Fibroblast of the conjunctiva (primary cell): ENCODE measurements at regions not wholly inside any gene's neighbourhood (a gene's known extent, or its start where the extent isn't known, plus 50 kb on each side); places are given as distances from the start of the nearest gene placed in this dataset.
A peak's percentile ranks its signal among the peaks of the same experiment; 100 is the strongest.
"Not testable (repeated sequence)": the region's sequence is repeated elsewhere in the genome, so short reads cannot be mapped to it uniquely, and the experiment has no call there.

Source experiments
- DNase-seq: peaks from one replicate; pipeline ENCODE4 v3.0.0-alpha.2; 2010; ENCODE audit warnings: low read depth

DNA sequence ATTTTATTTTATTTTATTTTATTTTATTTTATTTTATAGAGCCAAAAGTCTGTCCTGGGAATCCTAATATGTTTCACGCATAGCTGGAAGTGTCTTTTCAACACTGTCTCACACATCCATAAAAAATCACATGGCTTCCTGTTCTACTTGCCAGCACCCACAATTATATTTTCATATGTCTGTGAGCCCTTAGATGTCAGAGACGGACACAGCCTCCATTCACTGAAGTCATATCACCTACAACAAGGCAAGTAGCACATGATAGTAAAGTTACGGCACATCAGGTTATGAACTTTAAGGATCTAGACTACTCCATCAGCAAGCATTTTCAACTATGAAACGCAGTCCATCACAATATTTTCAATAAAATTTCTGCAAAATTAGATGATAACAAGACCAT lies 168.4 kb downstream of the ZIC4 start:
- no peak for DNase-seq

DNA sequence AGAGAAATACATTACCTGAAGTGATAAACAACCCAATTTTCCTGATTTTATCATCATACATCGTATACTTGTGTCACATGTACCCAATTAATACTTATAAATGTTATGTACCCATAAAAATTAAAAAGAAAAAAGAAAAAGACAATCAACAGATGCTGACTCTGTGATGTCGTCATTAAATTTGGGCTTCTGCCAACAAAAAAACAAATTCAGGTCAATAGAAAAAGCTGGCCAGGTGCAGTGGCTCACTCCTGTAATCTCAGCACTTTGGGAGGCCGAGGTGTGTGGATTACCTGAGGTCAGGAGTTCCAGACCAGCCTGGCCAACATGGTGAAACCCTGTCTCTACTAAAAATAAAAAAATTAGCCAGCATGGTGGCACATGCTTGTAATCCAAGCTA lies 174.4 kb downstream of the ZIC4 start:
- not testable (repeated sequence) for DNase-seq

DNA sequence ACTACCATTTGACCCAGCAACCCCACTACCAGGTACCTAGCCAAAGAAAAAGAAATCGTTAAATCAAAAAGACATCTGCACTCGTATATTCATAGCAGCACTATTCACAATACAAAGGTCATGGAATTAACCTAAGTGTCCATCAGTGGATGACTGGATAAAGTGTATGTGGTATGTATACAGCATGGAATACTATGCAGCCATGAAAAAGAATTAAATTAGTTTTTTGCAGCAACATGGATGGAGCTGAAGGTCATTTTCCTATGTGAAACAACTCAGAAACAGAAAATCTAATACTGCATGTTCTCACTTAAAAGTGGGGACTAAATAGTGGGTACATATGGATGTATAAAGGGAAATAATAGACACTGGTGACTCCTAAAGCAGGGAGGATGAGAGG lies 175.2 kb downstream of the ZIC4 start:
- DNase-seq, result no peak

DNA sequence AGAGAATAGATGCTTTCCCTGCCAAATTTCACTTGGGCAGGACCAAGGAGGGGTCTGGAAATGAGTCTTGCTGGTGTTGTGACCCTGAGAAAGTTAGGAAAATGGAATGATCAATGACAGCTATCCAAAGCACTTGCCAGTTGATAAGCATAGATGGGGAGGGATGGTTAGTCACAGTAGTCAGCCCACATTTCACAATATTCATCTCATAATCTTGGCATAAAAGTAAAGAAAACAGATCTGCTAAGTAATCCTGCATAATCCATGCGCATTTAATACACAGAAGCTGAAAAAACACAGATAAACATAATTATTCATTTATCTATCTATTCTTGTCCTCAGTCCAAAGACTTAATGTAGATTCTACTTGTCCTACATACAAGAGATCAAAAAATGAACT lies 184.1 kb downstream of the ZIC4 start:
- no peak for DNase-seq

DNA sequence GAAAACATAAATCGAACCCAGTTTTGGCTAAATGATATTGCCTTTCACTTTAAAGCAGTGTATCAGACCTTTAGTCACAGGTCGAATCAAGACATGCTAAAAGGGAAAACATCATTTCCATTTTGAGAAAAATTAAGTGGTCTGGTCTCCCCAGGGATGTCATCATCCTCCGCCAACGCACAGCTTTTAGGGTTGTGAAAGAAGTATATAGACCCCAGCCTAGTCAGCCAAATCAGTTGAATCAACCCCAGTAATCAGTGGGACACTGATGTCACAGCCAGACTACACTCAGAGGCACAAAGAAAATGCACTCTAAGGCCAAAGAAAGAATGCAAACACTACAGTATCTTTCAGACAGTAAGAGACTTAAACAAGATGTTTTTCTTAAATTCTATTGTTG lies 187.4 kb downstream of the ZIC4 start:
- no peak for DNase-seq

DNA sequence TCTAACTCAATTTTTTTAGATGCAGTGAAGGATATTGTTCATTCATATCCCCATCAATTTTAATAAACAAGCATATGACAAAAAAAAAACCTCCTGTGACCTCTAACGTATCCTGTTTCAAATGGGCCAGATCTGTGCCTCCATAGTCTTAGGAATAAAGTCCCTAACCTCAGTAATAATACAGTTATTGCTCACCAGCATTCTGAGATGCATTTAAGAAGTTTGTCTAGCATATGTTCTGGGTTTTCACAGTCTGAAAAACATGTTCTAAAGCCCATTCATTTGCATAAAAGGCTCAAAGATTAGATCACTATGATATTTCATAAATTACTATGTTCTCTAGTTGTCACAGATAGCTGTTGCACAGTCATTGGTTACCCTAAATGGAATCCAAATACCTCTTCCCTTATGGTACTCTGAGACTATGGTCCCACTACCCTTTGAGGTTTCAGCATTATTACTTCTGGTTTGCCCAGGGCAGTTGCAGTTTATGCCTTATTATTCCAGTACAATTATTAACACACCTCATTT lies 190.1 kb downstream of the ZIC4 start:
- DNase-seq, result no peak

DNA sequence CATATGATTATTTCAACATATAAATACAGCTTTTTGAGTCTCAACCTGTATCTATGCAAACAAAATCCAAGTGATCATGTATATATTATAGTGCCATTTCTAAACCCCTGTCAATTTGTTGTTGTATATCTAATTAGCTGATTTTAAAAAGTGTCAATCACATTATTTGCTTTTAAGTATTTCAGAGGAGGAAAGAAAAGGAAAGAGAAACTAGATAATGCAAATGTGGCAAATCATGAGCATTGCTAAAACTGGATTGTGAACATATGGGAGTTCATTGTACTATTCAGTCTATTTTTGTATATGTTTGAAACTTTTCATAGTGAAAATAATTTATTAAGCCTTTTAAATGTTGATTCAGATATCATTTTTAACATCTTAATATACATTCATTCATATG lies 190.7 kb downstream of the ZIC4 start:
- no peak for DNase-seq

DNA sequence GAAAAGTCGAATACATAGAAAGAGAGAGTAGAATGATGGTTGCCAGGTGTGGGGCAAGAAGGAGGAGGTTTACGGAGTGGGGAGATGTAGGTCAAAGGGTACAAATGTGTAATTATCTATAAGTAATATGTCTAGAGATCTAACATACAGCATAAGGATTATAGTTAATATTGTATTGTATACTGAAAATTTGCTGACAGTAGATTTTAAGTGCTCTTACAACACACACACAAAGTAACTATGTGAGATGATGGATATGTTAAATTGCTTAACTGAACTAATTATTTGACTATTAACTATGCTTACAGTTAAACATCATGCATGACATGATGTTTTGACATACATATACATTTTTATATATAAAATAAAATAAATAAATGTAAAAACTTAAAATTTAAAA lies 192.7 kb downstream of the ZIC4 start:
- no peak for DNase-seq

DNA sequence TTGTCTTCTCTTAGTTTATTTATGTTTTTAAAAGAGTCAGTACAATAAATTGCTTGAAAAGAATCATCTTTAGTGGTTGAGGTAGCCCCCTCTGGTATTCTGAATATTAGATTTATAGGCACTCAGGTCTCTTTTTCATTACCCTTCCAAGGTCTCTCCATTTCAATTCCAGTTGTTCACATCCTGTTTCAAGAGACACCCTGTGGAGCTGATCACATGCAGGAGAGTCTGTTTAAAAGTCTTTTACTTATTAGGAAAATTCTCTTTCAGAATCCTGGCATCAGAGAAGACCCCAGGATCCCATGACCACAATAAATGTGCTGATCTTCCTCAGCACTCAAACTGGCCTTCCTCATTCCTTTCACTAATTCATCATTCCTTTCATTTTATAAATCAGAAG lies 195.7 kb downstream of the ZIC4 start:
- DNase-seq, result no peak

DNA sequence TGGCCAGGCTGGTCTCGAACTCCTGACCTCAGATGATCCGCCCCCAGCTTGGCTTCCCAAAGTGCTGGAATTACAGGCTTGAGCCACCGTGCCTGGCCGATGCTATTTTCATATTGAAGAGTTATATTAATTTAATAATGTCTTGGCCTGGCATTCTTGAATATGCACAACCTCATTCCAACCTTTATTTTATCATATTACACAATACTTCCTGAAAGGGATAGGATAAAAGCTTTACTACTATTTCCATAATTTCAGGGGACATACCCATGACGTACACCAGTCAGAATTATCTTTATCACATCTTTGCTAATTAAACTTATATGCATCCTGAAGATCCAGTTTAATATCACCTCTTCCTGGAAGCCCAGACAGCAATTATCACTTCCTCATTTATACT lies 205.3 kb downstream of the ZIC4 start:
- DNase-seq, result no peak

DNA sequence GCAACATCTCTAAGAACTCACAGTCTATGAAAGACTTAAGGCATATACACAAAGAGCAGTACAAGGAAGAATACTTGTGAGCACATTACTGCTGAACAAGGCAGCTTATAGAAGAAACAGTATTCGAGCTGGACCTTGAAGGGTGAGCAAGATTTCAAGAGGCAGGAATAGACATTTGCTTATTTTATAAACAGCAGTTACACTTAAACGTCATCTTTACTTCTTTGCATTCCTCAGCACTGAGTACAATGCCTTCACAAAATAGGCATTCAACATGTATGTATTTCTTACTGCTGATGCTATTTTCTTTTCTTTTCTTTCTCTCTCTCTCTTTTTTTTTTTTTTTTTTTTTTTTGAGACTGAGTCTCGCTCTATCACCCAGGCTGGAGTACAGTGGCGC lies 205.8 kb downstream of the ZIC4 start:
- no peak for DNase-seq

DNA sequence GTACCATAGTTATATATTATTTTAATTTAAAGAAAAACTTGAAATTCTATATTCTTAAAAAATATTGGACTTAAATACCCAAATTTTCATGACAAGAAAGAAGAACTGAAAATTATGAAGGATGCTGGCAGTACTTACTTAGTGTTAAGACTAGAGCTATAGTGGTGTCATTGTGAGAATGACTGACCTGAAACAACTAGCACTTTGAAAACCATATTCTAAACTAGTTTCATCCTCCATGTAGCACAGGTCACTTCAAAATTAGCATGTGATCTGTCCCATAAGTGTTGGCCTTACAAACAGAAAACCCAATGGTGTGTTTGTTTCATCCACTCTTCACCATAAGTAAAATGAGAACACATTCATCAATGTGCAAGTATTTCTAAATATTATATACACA lies 208.6 kb downstream of the ZIC4 start:
- DNase-seq, result no peak

DNA sequence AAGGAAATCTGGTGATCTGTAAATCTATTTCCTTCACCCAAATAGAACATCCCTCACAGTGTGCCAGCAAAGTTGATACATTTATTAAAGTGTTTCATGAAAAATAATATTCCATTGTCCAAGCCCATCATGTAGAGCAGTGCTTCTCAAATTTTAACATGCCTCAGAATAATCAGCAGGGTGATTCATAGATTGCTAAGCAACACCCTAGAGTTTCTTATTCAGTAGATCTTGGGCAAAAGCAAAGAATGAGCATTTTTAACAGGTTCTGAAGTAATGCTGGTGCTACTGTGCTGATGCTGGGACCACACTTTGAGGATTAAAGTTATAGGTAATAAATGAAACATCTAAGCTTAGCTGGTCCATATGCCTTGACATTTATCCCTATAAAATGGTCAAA lies 210.5 kb downstream of the ZIC4 start:
- DNase-seq, result no peak

DNA sequence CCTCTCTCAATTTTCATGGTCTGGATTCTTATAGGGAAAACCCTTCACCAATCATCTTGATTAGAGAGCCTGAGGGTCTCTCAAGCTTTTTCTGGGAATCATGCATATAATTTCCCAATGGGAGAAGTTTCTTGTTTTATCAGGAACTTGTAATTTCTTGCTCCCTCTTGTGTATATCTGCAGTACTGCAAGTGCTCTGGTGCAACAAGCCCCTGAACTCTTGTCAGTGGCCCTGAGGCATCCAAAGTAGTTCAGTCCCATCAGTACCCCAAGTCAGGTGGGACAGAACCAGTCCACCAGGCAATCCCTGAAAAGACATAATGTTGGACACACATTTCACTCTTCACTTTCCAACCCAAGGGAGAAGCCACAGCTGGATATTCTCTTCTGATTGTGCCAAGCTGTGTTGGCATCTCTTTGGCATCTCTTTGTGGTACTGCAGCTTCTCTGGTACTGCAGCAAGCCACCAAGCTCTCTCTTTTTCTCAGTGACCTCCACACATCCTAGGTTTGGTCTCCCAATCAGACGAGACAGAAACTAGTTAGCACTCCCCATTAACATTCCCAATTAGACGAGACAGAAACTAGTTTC lies 214.5 kb downstream of the ZIC4 start:
- peak; percentile 59 for DNase-seq

DNA sequence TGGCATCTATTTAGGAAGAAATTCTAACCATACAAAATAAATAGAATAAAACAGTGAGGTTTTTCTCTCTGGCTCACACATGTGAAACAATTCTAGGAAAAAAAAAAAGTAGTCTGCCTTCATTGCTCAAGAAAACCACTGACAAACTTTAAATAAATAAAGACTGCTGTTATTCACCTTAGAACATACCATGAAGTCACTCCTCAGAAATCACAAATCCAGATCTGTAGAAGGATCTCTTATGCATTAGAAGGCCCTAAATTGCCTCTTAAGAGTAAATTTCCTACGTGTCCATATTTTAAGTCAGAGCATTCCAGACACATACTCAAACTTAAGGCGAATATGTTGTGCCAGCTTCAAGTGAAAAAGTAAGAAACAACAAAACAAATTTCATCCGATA lies 217.3 kb downstream of the ZIC4 start:
- DNase-seq, result no peak

DNA sequence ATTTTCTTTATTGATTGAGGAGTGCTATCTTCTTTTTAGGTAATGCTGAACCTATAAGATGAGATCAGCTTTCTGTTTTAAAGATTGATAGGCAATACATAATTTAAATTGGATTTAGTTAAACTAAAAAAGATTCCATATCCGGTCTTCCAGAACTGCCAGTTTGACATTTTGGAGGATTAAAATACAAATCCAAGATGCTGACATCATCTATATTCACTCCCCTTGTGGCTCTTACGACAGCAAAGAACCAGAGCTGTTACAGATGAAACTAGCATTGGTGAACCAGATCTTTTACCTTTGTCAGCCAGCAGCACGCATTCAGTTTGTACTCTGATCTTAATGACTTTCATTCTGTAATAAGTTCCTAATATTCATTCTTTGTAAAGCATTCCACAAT lies 218.7 kb downstream of the ZIC4 start:
- no peak for DNase-seq

DNA sequence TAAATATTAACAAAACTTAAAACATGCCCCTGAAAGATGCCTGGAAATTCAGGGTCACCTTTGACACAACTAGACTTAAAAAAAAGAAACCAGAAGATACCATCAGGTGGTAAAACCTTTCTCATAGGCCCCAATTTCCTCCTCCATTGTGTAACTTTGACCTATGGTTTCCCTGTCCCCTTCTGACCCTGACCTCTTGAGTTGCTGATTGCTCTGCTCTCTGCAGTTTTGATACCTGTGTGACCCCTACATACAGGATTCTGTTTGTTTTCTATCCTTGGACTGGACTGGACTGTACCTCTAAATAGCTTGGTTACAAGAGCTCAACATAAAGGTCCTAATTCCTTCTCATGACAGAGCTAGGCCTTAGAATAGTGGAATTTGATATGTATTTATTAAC lies 220.6 kb downstream of the ZIC4 start:
- DNase-seq, result no peak

DNA sequence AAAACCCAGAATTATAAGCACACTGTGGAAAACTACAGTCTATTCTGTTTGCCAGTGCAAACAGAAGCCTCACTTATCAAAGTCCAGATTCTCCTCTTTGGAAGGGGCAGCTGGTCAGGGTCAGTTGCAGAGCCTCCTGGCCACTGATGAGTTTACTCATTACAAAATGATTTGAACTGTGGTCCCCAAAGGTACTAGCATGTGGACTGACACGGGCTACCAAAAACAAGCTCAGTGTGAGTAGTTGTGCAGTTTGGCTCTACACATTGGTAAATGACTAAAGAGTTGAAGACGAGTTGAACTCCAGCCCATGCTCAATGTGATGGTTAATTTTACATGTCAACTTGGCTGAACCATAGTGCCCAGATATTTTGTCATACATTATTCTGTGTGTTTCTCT lies 221.5 kb downstream of the ZIC4 start:
- no peak for DNase-seq

DNA sequence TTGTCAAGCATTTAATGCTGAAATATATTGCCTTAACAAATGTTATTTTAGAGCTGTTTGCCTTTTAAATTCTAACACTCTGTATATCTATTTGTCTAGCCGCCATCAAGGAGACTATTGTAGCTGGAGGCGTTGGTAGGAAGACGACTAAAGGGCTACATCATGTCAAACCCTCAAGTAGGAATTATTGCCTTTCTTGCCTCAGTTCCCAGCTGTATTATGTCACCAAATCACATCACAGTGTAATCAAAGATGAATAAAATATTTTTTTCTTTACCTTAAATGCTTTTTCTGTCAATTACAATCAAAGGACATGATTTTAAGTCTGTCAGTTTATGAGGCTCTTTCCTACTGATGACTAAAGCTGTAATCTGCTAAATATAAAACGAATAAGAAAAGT lies 233.1 kb downstream of the ZIC4 start:
- no peak for DNase-seq

DNA sequence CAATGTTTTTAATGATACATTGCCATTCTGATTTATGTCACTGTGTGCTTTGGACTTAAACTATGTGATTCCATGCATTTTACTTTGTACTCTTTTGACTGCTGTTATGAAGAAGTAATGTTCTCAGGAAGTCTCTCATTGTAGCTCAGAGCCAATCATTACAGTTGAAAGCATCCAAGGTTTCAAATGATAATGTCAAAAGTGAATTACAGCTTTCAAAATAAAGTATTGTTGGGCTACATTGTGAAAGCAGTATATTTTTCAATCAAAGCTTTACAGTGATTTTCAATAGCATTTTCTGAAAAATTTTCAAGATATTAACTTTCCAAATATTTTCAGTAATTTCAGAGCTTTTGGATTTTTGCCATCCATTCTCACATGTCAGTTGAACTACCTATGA lies 243.6 kb downstream of the ZIC4 start:
- DNase-seq, result no peak

DNA sequence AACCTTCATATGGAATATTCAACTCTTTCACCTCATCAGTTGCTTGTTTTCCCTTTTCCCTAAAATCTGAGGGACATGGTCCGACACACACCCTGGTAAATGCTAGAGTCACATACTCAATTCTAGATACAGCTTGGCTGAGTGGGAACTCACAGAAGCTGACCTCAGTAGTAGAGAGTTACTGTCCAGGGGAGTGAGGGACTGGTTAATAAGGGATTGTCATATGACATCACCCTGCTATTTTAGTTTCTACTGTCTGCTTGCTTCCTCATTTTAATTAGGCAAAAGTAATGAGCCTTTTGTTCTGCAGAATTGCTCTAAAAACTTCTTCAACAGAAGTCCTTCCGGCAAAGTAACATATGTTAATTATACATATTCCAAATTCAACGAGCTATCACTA lies 244.5 kb downstream of the ZIC4 start:
- no peak for DNase-seq

DNA sequence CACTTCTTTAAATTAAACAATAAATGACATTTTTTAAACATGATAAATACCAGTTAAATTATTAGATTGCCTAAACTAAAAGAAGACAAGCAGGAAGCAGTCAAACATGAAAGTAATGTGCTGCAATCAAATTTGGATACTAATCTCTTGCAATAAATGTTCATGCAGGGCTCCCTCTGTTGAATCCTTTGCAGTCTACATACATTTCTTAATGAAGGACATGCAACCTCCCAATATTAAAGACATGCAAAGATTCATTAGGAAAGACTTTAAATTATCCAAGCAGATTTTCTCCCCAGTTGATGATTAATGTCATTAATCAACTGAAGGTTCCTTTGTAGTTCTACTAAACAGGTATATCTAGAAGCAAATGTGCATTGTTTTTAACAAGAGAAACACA lies 245.4 kb downstream of the ZIC4 start:
- DNase-seq, result no peak

DNA sequence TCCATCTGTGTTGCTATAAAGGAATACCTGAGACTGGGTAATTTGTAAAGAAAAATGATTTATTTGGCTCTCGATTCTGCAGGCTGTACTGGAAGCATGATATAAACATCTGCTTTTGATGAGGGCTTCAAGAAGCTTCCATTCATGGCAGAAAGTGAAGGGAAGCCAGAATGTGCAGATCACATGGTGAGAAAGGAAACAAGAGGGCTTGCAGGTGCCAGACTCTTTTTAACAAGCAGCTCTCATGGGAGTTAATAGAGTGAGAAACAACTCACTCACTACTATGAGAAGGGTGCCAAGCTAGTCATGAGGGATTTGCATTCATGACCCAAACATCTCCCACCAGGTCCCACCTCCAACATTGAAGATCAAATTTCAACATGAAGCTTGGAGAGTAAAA lies 247.2 kb downstream of the ZIC4 start:
- DNase-seq, result no peak

DNA sequence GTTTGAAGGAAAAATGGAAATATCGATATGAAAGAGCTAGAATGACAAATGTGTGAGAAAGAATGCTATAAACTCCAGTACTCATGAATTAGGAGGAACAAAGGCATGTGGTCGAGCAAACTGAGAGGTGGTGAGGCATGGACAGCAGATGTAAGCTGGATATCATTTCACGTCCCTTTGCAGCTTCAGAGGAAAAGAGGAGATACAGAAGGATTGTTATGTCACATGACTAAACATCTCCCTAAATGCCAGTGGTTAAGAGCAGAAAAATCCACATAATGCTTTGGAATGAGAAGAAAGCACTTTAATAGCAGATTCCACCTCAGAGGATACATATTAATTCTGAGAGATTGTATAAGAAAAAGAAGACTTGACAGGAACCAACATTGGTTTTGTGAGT lies 248.7 kb downstream of the ZIC4 start:
- no peak for DNase-seq

DNA sequence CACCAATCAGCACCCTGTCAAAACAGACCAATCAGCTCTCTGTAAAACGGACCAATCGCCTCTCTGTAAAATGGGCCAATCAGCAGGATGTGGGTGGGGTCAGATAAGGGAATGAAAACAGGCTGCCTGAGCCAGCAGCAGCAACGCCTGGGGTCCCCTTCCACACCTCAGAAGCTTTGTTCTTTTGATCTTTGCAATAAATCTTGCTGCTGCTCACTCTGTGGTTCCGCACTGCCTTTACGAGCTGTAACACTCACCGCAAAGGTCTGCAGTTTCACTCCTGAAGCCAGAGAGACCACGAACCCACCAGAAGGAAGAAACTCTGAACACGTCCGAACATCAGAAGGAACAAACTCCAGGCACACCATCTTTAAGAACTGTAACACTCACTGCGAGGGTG lies 251.4 kb downstream of the ZIC4 start:
- not testable (repeated sequence) for DNase-seq
